NOMO-1 treated with dmso at 0.1 percent for 144 hours (cell line): ENCODE measurements at regions not wholly inside any gene's neighbourhood (a gene's known extent, or its start where the extent isn't known, plus 50 kb on each side); places are given as distances from the start of the nearest gene placed in this dataset.

Experiments used
- DNase-seq: peaks from one replicate; lab custom pipeline; 2025; ENCODE audit not compliant: unreplicated experiment; lab: John Stamatoyannopoulos, UW

GRCh38 chr10:4501306-4501705, 324.7 kb upstream of the AKR1E2 start:
- DNase-seq: no peak

GRCh38 chr10:4498711-4499251, 327.2 kb upstream of the AKR1E2 start:
- DNase-seq: no peak

DNA sequence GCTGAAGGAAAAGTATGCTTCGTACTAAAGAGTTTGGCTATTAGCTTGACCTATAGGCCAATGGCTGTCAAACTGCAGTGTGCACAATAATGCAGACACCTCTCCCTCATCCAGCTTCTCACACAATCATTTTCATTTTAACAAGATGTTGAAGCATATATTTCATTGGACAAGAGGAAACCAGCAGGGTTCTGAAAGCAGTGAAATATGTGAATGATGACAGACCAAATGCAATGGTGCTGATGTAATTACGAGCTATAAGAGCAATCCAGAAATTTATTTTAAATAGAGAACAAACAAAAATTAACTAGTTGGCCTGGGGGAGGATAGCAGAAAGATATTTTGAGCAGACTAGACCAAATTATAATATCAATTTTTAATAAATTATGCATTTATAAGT, 331.5 kb upstream of the AKR1E2 start:
- no peak for DNase-seq

- no peak for DNase-seq
Observed at GRCh38 chr10:4492202-4492601, 333.8 kb upstream of the AKR1E2 start.

- DNase-seq: no peak
Observed at GRCh38 chr10:4488904-4489303, 337.1 kb upstream of the AKR1E2 start.

DNA sequence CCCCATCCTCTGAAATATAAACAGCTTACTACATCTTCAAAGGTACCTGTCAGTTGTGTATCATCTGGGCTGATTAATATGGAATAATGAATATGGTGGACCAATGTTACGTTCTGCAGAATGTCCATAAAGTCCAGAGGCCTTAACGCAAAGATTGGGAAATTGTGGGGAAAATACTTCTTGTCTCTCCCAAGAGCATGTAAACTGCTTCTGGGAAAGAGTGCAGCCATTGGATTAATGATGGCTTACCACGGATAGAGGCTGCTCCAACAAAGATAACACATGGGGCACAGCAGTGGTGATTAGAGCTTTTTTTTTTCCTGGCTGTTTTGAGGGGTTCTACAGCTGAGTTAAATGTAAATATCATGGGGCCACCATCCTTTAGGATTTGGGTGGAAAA, 340.4 kb upstream of the AKR1E2 start:
- no peak for DNase-seq

GRCh38 chr10:4483811-4484210, 342.2 kb upstream of the AKR1E2 start:
- DNase-seq: no peak

DNA sequence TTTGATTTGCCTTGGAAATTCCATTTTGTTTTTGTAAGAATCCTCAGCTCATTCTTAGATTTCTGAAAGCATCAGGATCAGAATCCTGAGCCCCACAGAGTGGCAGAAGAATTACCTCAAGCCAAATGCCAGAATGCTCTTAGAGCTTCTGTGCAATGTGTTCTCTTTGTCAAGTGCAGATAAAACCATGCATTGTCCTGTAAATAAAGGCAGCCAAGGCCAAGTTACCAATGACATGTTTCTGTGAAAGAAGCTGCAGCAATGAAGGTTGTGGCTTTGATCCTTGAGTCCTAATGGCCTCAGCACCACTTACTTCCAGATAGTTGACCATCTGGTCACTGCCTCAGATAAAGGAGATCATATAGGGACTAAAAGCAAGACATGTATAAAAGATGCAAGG, 343.3 kb upstream of the AKR1E2 start:
- DNase-seq: no peak

DNA sequence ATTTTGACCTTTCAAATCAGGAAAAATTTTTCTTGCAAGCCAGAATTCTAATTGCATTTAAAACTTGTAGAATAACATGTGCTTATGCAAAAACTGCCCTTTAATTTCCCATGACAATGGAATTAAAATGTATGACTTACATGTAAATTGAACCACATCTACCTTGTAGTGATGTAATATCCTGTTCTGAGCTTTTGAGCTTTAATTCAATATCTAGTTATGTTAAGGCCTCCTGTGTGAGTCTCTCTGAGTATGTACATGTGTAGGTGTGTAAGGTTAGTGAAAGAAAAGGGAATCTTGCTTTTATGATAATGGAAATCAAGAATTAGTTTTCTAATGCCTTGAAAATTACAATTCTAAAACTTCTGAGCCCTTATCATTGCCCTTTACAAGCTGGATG, 344.8 kb upstream of the AKR1E2 start:
- DNase-seq: no peak

DNA sequence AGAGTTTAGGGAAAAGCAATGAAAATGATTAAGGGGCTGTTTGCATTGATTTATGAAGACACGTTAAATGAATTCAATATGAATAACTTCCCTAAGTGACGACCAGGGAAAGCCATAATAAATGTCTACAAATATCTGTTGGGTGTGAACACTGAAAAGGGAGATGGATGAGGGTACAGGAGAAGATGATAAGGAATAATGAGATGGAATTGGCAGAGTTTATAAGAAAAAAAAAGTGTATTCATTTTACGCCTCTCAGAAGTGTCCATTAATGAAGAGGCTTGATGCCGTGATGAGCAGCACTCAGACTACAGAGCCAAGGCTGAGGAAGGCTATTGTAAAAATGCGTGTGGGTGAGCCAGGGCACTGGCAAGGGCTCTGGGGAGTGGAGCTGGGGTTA, 346.7 kb upstream of the AKR1E2 start:
- no peak for DNase-seq

- no peak for DNase-seq
Observed at GRCh38 chr10:4477664-4478063, 348.3 kb upstream of the AKR1E2 start.

DNA sequence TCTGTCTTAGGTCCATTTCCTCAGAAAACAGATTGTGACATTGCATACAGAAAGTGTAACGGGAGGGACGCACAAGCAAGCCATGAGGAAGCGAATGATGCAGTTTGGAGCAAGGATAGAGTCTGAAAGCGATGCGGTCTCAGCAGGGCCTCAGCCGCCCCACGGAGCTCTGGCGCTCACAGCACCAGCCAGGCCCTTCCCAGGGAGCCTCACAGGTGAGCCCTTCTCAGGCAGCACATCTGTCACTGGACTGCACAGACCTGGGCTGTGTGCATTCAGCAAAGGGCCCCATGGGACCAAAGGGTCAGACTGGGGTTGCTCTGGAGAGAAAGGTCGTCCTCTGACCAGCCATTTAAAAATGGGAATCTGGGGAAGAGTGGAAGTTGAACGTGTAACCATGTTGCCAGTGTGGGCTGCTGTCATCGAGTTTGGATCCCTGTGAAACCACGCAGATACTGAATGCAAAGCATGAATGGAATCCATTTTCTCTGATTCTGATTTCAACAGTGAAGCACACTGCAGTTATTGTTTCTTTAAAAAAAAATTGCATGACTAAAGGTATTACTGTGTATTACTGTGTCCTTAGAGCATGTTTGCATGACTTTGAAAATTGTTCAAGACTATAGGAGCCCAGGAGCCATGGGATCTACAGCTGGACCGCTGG, 350.0 kb upstream of the AKR1E2 start:
- DNase-seq: no peak

GRCh38 chr10:4474829-4475228, 351.2 kb upstream of the AKR1E2 start:
- no peak for DNase-seq

GRCh38 chr10:4473977-4474376, 352.0 kb upstream of the AKR1E2 start:
- no peak for DNase-seq

DNA sequence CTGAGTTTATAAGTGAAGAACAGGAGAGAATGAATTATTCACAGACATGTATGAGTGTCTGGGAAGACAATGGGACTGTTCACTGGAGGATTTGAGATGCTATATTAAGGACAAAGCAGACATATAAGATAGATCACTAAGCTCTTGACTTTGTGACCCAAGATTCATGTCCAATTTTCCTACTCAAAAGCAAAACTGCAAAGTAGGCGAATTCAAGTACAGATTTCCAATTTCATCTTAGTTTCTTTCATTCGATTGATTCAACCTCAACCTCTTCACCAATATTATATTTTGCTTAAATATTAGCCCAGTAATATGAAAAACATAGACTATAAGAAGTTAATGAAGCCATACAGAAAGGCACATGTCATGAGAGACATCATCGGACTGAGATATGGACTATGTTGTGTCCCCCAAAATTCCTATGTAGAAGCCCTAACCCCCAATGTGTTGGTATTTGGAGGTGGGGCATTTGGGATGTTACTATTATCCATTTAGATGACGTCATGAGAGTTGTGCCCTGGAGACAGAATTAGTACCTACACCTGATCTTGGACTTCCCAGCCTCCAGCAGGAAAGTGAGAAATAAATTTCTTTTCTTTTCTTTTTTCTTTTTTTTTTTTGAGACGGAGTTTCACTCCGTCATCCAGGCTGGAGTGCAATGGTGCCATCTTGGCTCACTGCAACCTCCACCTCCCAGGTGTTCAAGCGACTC, 353.7 kb upstream of the AKR1E2 start:
- no peak for DNase-seq

GRCh38 chr10:4470231-4470835, 355.7 kb upstream of the AKR1E2 start:
- no peak for DNase-seq

DNA sequence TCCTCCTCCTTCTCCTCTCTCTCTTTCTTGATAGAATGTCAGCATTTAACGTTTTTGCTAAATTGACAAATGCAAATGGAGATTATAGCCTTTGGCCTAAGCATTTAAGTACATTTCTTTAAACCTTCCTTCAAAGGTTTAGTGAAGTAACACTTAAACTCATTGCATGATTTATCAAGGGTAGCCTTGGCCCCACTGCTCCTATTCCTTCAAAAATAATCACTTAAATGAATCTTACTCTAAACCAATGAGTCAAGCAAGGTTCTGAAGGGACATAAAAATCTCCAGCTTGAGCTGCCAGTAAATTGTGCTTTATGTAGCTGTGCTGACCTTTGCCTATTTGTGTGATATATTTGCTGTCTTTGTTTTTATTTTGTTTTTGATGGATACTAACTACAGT, 358.5 kb upstream of the AKR1E2 start:
- DNase-seq: no peak

GRCh38 chr10:4460267-4460666, 365.7 kb upstream of the AKR1E2 start:
- no peak for DNase-seq

DNA sequence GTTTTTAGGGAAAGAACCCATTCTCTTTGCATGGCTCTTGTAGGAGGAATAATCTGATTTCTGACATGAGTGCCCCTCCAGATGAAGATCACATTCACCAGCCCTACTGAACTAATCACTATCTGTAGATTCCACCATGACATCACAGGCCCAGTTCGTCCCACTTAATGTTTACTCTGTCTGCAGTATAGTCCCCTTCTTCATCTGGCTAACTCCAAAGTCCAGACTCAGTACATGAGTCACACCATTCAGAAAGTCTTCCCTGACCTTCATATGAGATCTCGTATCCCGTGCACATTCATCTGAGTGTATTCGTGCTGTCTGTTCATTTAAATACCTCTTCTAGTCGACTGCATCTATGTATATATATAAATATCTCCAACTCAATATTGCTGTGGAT, 366.5 kb upstream of the AKR1E2 start:
- DNase-seq: no peak

DNA sequence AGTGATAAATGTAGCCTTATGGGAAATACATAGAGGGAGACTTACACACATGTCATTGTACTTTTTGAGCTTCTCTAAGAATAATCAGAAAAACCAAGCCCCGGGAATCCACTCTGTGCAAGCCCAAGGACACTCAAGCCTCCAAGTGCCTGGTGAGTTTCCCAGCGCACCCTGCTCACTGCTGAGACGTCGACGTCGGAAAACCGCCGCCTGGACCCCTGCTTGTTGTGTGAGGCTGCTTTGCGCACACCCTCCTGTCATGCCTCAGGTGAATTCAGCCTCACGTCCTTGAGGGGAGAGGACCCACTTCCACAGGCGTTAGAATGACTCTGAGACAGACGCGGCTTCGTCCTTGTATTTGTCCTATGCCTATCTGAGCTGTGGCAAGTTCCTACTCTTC, 368.4 kb upstream of the AKR1E2 start:
- no peak for DNase-seq

GRCh38 chr10:4456776-4457175, 369.2 kb upstream of the AKR1E2 start:
- DNase-seq: no peak

DNA sequence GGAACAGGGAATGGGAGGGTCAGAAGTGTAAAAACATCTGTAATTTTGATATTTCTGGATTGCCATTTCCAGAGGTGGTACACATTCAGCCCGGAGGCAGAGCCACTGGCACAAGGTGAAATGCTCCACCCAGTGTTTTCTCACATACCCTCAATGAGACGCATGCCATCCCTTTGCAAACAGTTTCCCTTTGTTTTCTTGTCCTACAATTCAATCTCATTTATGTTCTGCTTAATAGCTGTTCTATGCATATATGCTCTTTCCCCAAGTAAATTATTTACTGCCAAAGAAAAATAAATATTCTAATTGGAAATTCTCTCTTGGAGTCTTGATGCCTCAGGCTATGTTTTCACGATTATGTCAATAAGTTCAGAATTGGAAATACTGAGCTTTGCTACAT, 369.7 kb upstream of the AKR1E2 start:
- no peak for DNase-seq
